Thyroid gland (tissue), 4 donors: ENCODE measurements at regions not wholly inside any gene's neighbourhood (a gene's known extent, or its start where the extent isn't known, plus 50 kb on each side); places are given as distances from the start of the nearest gene placed in this dataset.

Source experiments
- DNase-seq, 2 donors: peaks; one replicate each; pipeline ENCODE4 v3.0.0-alpha.2; 2019
- H3K27ac ChIP-seq, 3 donors: fragments of 200-600 bp; sonication (generic); 1 replicate in 2 of 3; 2 replicates in 1 of 3; pipeline ENCODE4 v1.5.1; 2016 to 2019; ENCODE audit warnings: mild to moderate bottlenecking in 1 of 3, moderate library complexity in 1 of 3
- H3K27me3 ChIP-seq: fragments of 200-600 bp; sonication (generic); one replicate; pipeline ENCODE4 v1.5.1; 2019
- H3K36me3 ChIP-seq, 2 donors: fragments of 200-600 bp; sonication (generic); one replicate each; pipeline ENCODE4 v1.5.1; 2016 to 2019
- H3K4me1 ChIP-seq, 2 donors: fragments of 200-600 bp; sonication (generic); one replicate each; pipeline ENCODE4 v1.5.1; 2017 to 2019
- H3K4me3 ChIP-seq, 3 donors: fragments of 200-600 bp; sonication (generic); replicated peaks in 1 of 3; 1 replicate in 2 of 3; 2 replicates in 1 of 3; pipeline ENCODE4 v1.5.1; 2016; ENCODE audit warnings: mild to moderate bottlenecking in 1 of 3
- H3K9me3 ChIP-seq: fragments of 200-600 bp; sonication (generic); one replicate; pipeline ENCODE4 v1.5.1; 2017
- POLR2A ChIP-seq, 2 donors: fragments of 450-650 bp; IDR thresholded peaks; one replicate each; pipeline ENCODE4 v1.6.1; 2017; ENCODE audit warnings: antibody characterized with exemption in 2 of 2, mild to moderate bottlenecking in 2 of 2, moderate library complexity in 1 of 2
- whole genome bisulfite sequencing, 2 donors: methylation state at CpG; one replicate each; pipeline ENCODE4 v1.1.5; 2017; 5-methylcytosine and 5-hydroxymethylcytosine counted together
- intact Hi-C: fragments of 100-400 bp; cut with DNase I; formaldehyde crosslinking; loops from one replicate; pipeline ENCODE4 v1.15.1; 2023
- TF ChIP-seq, protein P1 (sequence below), 6 experiments: fragments of 200-600 bp in 3 of 6; fragments of 450-650 bp in 3 of 6; sonication (generic) in 3 of 6; IDR thresholded peaks; one replicate each; pipeline ENCODE4 v1.5.1; 2016 to 2019; ENCODE audit warnings: antibody characterized with exemption in 6 of 6, mild to moderate bottlenecking in 2 of 6, inconsistent platforms in 1 of 6, moderate library complexity in 1 of 6

DNA sequence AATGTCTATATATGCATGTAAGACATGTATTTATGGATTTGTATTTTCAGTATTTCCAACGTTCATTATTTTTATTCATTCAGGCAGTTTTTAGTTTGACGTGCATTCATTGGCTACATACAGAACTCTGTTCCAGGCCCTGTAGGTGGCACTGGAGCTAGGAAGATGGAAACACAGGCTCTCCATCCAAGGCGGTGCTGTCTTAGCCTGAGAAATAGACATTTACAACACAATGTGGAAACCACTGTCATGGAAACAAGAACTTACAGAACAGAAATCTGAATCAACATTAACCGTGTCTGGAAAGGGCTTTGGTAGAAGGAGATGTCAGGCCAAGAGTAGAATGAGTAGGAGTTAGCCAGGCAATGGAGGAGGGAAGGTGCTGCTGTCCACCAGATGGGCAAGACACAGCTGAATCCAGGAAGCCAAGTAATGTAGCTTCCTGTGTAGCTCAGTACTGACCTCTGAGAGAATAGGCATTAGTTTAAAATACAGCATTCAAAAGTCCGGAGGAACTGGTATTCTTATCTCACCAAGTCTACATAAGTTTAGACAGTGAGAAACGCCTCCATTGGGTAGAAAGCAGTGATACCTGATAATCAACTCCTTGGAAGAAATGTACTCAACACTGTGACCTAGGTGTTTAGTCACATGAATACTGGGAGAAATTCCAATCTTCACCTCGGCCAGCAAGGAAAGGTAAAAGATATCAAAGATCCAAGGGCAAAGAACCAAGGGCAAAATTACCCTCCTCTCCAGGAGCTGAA lies 388.6 kb upstream of the CDH6 start:
- TF ChIP-seq POLR2A (IDR thresholded peaks at IDR 0.05), result no peak
- TF ChIP-seq, protein P1, sequence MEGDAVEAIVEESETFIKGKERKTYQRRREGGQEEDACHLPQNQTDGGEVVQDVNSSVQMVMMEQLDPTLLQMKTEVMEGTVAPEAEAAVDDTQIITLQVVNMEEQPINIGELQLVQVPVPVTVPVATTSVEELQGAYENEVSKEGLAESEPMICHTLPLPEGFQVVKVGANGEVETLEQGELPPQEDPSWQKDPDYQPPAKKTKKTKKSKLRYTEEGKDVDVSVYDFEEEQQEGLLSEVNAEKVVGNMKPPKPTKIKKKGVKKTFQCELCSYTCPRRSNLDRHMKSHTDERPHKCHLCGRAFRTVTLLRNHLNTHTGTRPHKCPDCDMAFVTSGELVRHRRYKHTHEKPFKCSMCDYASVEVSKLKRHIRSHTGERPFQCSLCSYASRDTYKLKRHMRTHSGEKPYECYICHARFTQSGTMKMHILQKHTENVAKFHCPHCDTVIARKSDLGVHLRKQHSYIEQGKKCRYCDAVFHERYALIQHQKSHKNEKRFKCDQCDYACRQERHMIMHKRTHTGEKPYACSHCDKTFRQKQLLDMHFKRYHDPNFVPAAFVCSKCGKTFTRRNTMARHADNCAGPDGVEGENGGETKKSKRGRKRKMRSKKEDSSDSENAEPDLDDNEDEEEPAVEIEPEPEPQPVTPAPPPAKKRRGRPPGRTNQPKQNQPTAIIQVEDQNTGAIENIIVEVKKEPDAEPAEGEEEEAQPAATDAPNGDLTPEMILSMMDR (IDR thresholded peaks at IDR 0.05), result peak in 1 of 6 experiments; percentile 11
- Histone ChIP-seq H3K27me3 (no peaks in the 10 kb centered on the region), H3K9me3 (no peaks in the 10 kb centered on the region), H3K4me3 (no peak overlapping the region), H3K36me3 (no peaks in the 10 kb centered on the region), H3K27ac (no peak overlapping the region), H3K4me1 (no peaks in the 10 kb centered on the region)
- intact Hi-C loops, result no loop called here
- DNase-seq, result peak in 1 of 2 donors; percentile 1
- 57 to 62% methylated on average over 7 of the region's 7 CpGs for WGBS, 2 donors

DNA sequence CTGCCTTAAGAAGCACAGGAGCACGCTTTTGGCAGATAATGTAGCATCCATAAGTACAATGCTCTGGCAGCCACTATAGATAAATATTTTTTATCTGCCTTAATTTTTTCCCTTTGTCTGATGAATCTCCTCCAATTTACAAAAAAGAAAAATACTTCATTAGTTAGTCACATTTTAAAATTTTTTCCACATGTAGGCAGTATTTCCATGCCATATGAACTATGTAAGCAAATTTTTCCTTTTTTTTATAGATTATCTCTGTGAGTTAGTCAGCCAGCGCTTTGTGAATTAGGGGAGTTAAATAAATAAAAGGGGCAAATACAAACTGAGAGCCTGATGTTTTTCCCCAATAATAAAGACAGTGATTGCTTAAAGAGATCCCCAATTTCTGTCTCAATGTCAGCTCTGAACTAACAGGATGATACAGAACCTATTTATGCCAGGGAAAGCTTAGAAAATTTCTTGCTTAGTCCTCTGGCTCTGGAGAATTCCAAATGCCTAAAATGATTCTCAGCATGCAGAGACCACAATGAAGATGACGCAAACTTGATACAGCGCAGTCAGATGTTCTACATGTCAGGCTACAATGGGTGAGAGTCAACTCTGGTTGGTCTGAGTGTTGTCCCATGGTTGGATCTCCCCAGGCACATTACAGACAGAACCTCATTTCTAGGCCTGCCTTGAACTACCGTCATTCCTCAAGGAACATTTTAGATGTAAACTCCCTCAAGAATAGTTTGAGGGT lies 390.4 kb upstream of the CDH6 start:
- no peak for TF ChIP-seq POLR2A (IDR thresholded peaks at IDR 0.05)
- TF ChIP-seq, protein P1 (IDR thresholded peaks at IDR 0.05), result no peak
- no peaks in the 10 kb centered on the region for H3K4me1 ChIP-seq
- no peak overlapping the region for H3K4me3 ChIP-seq
- 84 to 88% methylated on average over 5 of the region's 5 CpGs for WGBS, 2 donors
- no peaks in the 10 kb centered on the region for H3K9me3 ChIP-seq
- H3K36me3 ChIP-seq, result no peaks in the 10 kb centered on the region
- no peaks in the 10 kb centered on the region for H3K27me3 ChIP-seq
- intact Hi-C loops, result no loop called here
- no peak overlapping the region for H3K27ac ChIP-seq
- DNase-seq, result no peak

DNA sequence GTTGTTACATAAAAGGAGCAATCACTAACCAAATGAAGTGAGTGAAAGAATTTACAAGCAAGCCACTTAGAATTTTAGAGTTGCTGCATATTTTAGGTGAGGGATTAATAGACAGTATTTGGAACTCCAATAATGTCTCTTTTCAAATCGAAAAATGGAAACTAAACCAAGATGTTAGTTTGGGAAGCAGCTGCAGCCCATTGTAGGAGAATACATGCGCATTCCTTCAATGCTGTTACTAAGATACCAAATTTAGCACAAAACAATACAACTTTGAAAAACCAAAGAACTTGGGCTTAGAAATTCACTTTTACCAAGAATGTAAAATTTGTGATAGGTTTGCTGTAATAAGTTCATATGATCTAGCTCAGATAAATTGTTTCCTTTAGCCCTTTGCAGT lies 411.8 kb upstream of the CDH6 start:
- no peaks in the 10 kb centered on the region for H3K4me1 ChIP-seq
- H3K9me3 ChIP-seq, result no peaks in the 10 kb centered on the region
- intact Hi-C loops, result no loop called here
- no peak overlapping the region for H3K27ac ChIP-seq
- H3K36me3 ChIP-seq, result no peaks in the 10 kb centered on the region
- no peak for DNase-seq
- no peaks in the 10 kb centered on the region for H3K27me3 ChIP-seq
- TF ChIP-seq, protein P1 (IDR thresholded peaks at IDR 0.05), result no peak
- TF ChIP-seq POLR2A (IDR thresholded peaks at IDR 0.05), result no peak
- H3K4me3 ChIP-seq, result no peak overlapping the region
- 74 to 78% methylated on average over 2 of the region's 2 CpGs for WGBS, 2 donors

DNA sequence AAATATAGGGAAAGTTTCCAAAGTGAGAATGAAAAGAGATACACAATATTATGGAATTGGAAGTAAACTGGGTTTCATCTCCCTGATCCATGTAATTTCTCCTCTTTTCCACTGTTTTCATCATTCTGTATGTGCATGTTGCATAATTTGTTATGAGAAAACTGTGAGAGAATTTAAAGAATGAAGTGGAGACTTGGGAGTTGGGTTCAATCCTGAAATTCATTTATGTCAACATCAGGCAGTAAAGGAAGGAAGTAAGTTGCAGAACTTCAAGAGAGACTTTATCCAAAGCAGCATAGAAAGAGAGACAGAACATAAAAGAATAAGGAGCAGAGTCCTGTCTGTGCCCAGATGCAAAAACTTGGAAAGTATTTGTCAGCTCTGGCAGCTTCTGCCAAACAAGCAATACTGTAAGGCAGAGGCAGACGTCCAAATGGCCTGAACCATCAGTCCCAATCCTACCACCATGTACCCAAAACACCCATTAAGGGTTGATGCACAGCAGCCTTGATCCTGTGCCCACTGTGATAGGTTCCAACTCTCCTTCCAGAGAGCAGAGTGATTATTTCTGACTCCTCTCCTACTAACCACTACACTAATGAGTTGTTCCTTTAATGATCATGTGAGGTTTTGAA lies 425.3 kb upstream of the CDH6 start:
- no peaks in the 10 kb centered on the region for H3K27me3 ChIP-seq
- 55 to 57% methylated on average over 1 of the region's 1 CpG for WGBS, 2 donors
- H3K9me3 ChIP-seq, result no peaks in the 10 kb centered on the region
- no peak overlapping the region for H3K27ac ChIP-seq
- no peak for DNase-seq
- H3K4me3 ChIP-seq, result no peak overlapping the region
- intact Hi-C loops, result no loop called here
- no peaks in the 10 kb centered on the region for H3K36me3 ChIP-seq
- no peaks in the 10 kb centered on the region for H3K4me1 ChIP-seq
- TF ChIP-seq, protein P1 (IDR thresholded peaks at IDR 0.05), result no peak
- no peak for TF ChIP-seq POLR2A (IDR thresholded peaks at IDR 0.05)

DNA sequence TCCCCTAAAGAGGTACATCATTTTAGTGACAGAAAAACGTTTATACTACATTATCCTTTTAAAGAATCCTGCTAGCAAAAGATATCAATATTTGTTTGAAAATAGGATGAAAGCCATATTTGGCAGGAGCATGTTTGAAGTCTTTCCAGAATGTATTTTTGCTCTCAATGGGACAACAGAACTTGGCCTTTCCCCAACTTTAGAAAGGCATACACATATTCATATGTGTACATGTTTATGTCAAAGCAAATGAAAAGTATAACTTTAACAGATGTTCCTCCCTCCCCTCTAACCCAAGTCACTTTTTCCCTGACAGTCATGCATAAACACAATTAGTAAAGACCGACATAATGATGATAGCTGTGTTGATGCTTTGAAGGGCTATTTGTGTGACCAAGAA lies 427.8 kb upstream of the CDH6 start:
- H3K27me3 ChIP-seq, result no peaks in the 10 kb centered on the region
- DNase-seq, result no peak
- no peaks in the 10 kb centered on the region for H3K9me3 ChIP-seq
- no peak for TF ChIP-seq POLR2A (IDR thresholded peaks at IDR 0.05)
- TF ChIP-seq, protein P1 (IDR thresholded peaks at IDR 0.05), result no peak
- intact Hi-C loops, result no loop called here
- WGBS, 2 donors, result 46 to 48% methylated on average over 2 of the region's 2 CpGs
- no peaks in the 10 kb centered on the region for H3K4me1 ChIP-seq
- no peaks in the 10 kb centered on the region for H3K36me3 ChIP-seq
- no peak overlapping the region for H3K27ac ChIP-seq
- H3K4me3 ChIP-seq, result no peak overlapping the region
